GM12878 (cell line): ENCODE measurements at regions not wholly inside any gene's neighbourhood (a gene's known extent, or its start where the extent isn't known, plus 50 kb on each side); places are given as distances from the start of the nearest gene placed in this dataset.

ENCODE experiments used
- ATAC-seq: fragments of 200-7000 bp; cut with Tn5 transposase; 3 replicates; pipeline ENCODE4 v1.9.1; 2020; ENCODE audit warnings: mild to moderate bottlenecking, moderate library complexity
- BruUV-seq: library from RNA; stranded (reverse); fragments of 400-500 nt; replicated peaks from 2 replicates; lab custom pipeline; 2021; lab: Mats Ljungman, UMichigan
- CTCF ChIA-PET: fragments of 300-600 bp; sonication (Branson Sonifier 250); formaldehyde crosslinking; extraction: SDS; loops from one replicate; lab custom pipeline; 2021; ENCODE audit warnings: inconsistent platforms; lab: Yijun Ruan, JAX
- POLR2A ChIA-PET: fragments of 350-600 bp; formaldehyde crosslinking; extraction: SDS; loops from one replicate; lab custom pipeline; 2021; ENCODE audit warnings: inconsistent platforms; lab: Charles Lee
- RAD21 ChIA-PET: fragments of 300-600 bp; sonication (Branson Sonifier 250); formaldehyde crosslinking; loops from one replicate; lab custom pipeline; 2023; ENCODE audit warnings: antibody characterized with exemption; ENCODE audit not compliant: unreplicated experiment; lab: Charles Lee
- SMC1A ChIA-PET: fragments of 300-600 bp; sonication (Branson Sonifier 250); formaldehyde crosslinking; loops from one replicate; lab custom pipeline; 2023; ENCODE audit not compliant: unreplicated experiment, uncharacterized antibody; lab: Charles Lee
- DNase-seq: peaks from one replicate; pipeline ENCODE4 v3.0.0-alpha.2; 2011; ENCODE audit warnings: low read depth, low spot score
- FAIRE-seq: peaks from 3 replicates; lab custom pipeline; 2011; peaks lifted over from hg19 to GRCh38; lab: Jason Lieb, UNC
- H2AFZ ChIP-seq: 2 replicates; pipeline ENCODE4 v1.6.0; 2011; ENCODE audit warnings: low read depth, low read length, control low read depth; ENCODE audit not compliant: control insufficient read depth
- H3K27ac ChIP-seq: 2 replicates; pipeline ENCODE4 v1.5.1; 2011; ENCODE audit warnings: control low read depth; ENCODE audit not compliant: control insufficient read depth, insufficient read depth
- H3K27me3 ChIP-seq, 2 experiments: replicated peaks in 1 of 2; 2 replicates each; pipeline versions ENCODE4 v1.6.0 to v1.6.1; 2011; ENCODE audit warnings: low read length in 1 of 2; ENCODE audit not compliant: control insufficient read depth in 2 of 2, insufficient read depth in 2 of 2
- H3K36me3 ChIP-seq, 2 experiments: 2 replicates each; pipeline ENCODE4 v1.5.1; 2011; ENCODE audit warnings: low read length in 1 of 2; ENCODE audit not compliant: control insufficient read depth in 2 of 2, insufficient read depth in 2 of 2
- H3K4me1 ChIP-seq: 2 replicates; pipeline ENCODE4 v1.6.1; 2011; ENCODE audit warnings: mild to moderate bottlenecking, low read length, moderate library complexity, mixed read lengths; ENCODE audit not compliant: control insufficient read depth, insufficient read depth
- H3K4me2 ChIP-seq: 2 replicates; pipeline ENCODE4 v1.6.0; 2011; ENCODE audit warnings: control low read depth; ENCODE audit not compliant: control insufficient read depth, insufficient read depth
- H3K4me3 ChIP-seq: fragments of 200-600 bp; sonication (generic); 2 replicates; pipeline ENCODE4 v1.5.1; 2016
- H3K79me2 ChIP-seq: 2 replicates; pipeline ENCODE4 v1.6.0; 2011; ENCODE audit warnings: low read length; ENCODE audit not compliant: control insufficient read depth, insufficient read depth
- H3K9ac ChIP-seq: 2 replicates; pipeline ENCODE4 v1.8.0; 2011; ENCODE audit warnings: low read length, control low read depth, mixed read lengths; ENCODE audit not compliant: control insufficient read depth, insufficient read depth
- H3K9me3 ChIP-seq: replicated peaks from 3 replicates; pipeline ENCODE4 v1.5.1; 2011; ENCODE audit warnings: mild to moderate bottlenecking, low read length; ENCODE audit not compliant: control insufficient read depth, insufficient read depth
- H4K20me1 ChIP-seq: 2 replicates; pipeline ENCODE4 v1.6.0; 2011; ENCODE audit not compliant: control insufficient read depth, insufficient read depth
- CEBPB ChIP-seq, 2 experiments: fragments of 150-350 bp in 1 of 2; IDR thresholded peaks; 2 replicates each; pipeline ENCODE4 v1.6.1; 2012 to 2014; ENCODE audit warnings: low read depth in 2 of 2, low read length in 2 of 2, borderline replicate concordance in 1 of 2, inconsistent platforms in 1 of 2
- CEBPZ ChIP-seq: fragments of 150-350 bp; IDR thresholded peaks from 2 replicates; pipeline ENCODE4 v1.6.1; 2016; ENCODE audit warnings: low read depth, low read length
- CHD1 ChIP-seq: IDR thresholded peaks from 2 replicates; pipeline ENCODE4 v1.6.1; 2012; ENCODE audit warnings: low read depth, low read length, improper control_type of control experiment
- CUX1 ChIP-seq: IDR thresholded peaks from 2 replicates; pipeline ENCODE4 v1.6.1; 2012; ENCODE audit warnings: improper control_type of control experiment, low read depth, low read length; ENCODE audit not compliant: insufficient replicate concordance
- FOS ChIP-seq: IDR thresholded peaks from 3 replicates; pipeline ENCODE4 v1.6.1; 2011; ENCODE audit warnings: borderline replicate concordance; ENCODE audit not compliant: insufficient read length; ENCODE audit errors: extremely low read depth
- HDAC6 ChIP-seq: fragments of 200-600 bp; sonication (generic); IDR thresholded peaks from one replicate; pipeline ENCODE4 v1.8.0; 2017; ENCODE audit warnings: antibody characterized with exemption; ENCODE audit not compliant: unreplicated experiment
- KDM1A ChIP-seq: fragments of 200-600 bp; sonication (generic); IDR thresholded peaks from 2 replicates; pipeline ENCODE4 v1.6.1; 2016; ENCODE audit warnings: borderline replicate concordance
- MTA2 ChIP-seq: fragments of 450-650 bp; IDR thresholded peaks from 2 replicates; pipeline ENCODE4 v1.6.1; 2016; ENCODE audit warnings: low read depth, mild to moderate bottlenecking, moderate library complexity
- SIX5 ChIP-seq: IDR thresholded peaks from 2 replicates; pipeline ENCODE4 v1.6.1; 2011; ENCODE audit warnings: mild to moderate bottlenecking, low read depth, low read length, moderate library complexity; ENCODE audit not compliant: severe bottlenecking
- SMAD1 ChIP-seq: fragments of 450-650 bp; IDR thresholded peaks from 2 replicates; pipeline ENCODE4 v1.6.1; 2018; ENCODE audit warnings: mild to moderate bottlenecking, low read depth; ENCODE audit not compliant: partially characterized antibody
- WRNIP1 ChIP-seq: IDR thresholded peaks from 2 replicates; pipeline ENCODE4 v1.6.1; 2011; ENCODE audit warnings: low read depth, low read length, improper control_type of control experiment, borderline replicate concordance
- ZNF274 ChIP-seq: IDR thresholded peaks from one replicate; pipeline ENCODE4 v1.8.0; 2011; ENCODE audit not compliant: insufficient read length, insufficient read depth
- ZSCAN29 ChIP-seq: fragments of 450-650 bp; IDR thresholded peaks from 2 replicates; pipeline ENCODE4 v1.6.1; 2017; ENCODE audit warnings: mild to moderate bottlenecking, moderate library complexity
- WGBS: methylation state at CpG from one replicate; pipeline ENCODE4 v1.1.6; 2016; ENCODE audit warnings: low lambda C conversion rate; ENCODE audit not compliant: insufficient replicate concordance, insufficient coverage; ENCODE audit errors: missing lambda C conversion rate; 5-methylcytosine and 5-hydroxymethylcytosine counted together
- in situ Hi-C: fragments of 300-500 bp; cut with MboI; formaldehyde crosslinking; loops from 9 replicates; pipeline ENCODE4 v1.14.3; 2018; ENCODE audit warnings: mixed read lengths
- intact Hi-C: fragments of 100-400 bp; cut with micrococcal nuclease; formaldehyde crosslinking; loops from one replicate; pipeline ENCODE4 v1.14.2; 2022; ENCODE audit not compliant: unreplicated experiment

DNA sequence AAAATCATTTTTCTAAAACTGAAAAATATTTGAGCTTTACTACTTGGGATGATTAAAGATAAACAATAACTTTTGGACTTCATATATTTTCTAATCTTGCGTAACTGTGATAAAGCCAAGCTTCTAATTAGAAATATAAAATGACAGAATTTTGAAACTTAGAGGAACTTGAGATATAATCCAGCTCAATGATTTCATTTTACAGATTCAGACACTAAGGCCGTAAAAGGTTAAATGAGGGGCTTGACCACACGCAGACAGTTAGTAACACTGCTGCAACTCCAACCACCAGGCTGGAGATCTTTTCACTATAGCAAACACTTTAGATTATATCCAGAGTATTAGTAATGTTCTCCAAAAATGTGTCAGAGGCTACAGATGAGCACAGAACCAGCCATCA lies 445.5 kb downstream of the ZEB2 start:
- Histone ChIP-seq H3K4me2 (no peak overlapping the region), H3K36me3 (no peaks in the 10 kb centered on the region), H2AFZ (no peak overlapping the region), H3K4me3 (no peak overlapping the region), H3K79me2 (no peaks in the 10 kb centered on the region), H3K27me3 (no peaks in the 10 kb centered on the region), H3K4me1 (no peaks in the 10 kb centered on the region), H3K9ac (no peak overlapping the region), H3K9me3 (no peaks in the 10 kb centered on the region), H4K20me1 (no peaks in the 10 kb centered on the region), H3K27ac (no peak overlapping the region)
- no TSS peak for BruUV-seq
- ChIA-PET SMC1A (interaction anchor here (1.1 to 1.3 kb wide), 3 partner anchors 9 to 497 kb away, joined by 3 to 5 read pairs (median 5); no protein-coding TSS in a partner anchor), CTCF (interaction anchor here (0.9 kb wide), 1 partner anchor 13 kb away, joined by 3 read pairs; no protein-coding TSS in a partner anchor), POLR2A (no interaction called here), RAD21 (no interaction called here)
- FAIRE-seq: no peak
- intact Hi-C loops: no loop called here
- WGBS: 99% methylated on average over 3 of the region's 3 CpGs
- no peak for DNase-seq
- ATAC-seq: no peak
- in situ Hi-C loops: no loop called here
- TF ChIP-seq CEBPB (IDR thresholded peaks at IDR 0.05; ENCODE audit: borderline replicate concordance in 1 of 2, low read depth in 2 of 2, low read length in 2 of 2) (no peak), ZSCAN29 (no peak), SMAD1 (no peak), MTA2 (no peak), HDAC6 (no peak), CEBPZ (no peak), CUX1 (no peak), CHD1 (no peak), SIX5 (no peak), ZNF274 (no peak), KDM1A (no peak), WRNIP1 (no peak), FOS (no peak)
